Hepatocyte (in vitro differentiated cells): ENCODE measurements at regions not wholly inside any gene's neighbourhood (a gene's known extent, or its start where the extent isn't known, plus 50 kb on each side); places are given as distances from the start of the nearest gene placed in this dataset.

Experiments
- DNase-seq: peaks from one replicate; pipeline ENCODE4 v3.0.0-alpha.2; 2016; ENCODE audit warnings: low spot score
- H2AFZ ChIP-seq: fragments of 200-600 bp; sonication (generic); 2 replicates; pipeline ENCODE4 v1.6.0; 2016; ENCODE audit warnings: antibody characterized with exemption, mild to moderate bottlenecking
- H3K27ac ChIP-seq: fragments of 200-600 bp; sonication (generic); 2 replicates; pipeline ENCODE4 v1.5.1; 2016; ENCODE audit warnings: mild to moderate bottlenecking
- H3K27me3 ChIP-seq: fragments of 200-600 bp; sonication (generic); 2 replicates; pipeline ENCODE4 v1.6.1; 2016
- H3K36me3 ChIP-seq: fragments of 200-600 bp; sonication (generic); replicated peaks from 2 replicates; pipeline ENCODE4 v1.5.1; 2016; ENCODE audit warnings: low read depth; ENCODE audit not compliant: insufficient read depth
- H3K4me1 ChIP-seq: fragments of 200-600 bp; sonication (generic); 2 replicates; pipeline ENCODE4 v1.5.1; 2016; ENCODE audit warnings: mild to moderate bottlenecking, moderate library complexity; ENCODE audit not compliant: insufficient read depth
- H3K4me2 ChIP-seq: fragments of 200-600 bp; sonication (generic); 2 replicates; pipeline ENCODE4 v1.6.0; 2016
- H3K4me3 ChIP-seq: fragments of 200-600 bp; sonication (generic); 2 replicates; pipeline ENCODE4 v1.5.1; 2016; ENCODE audit warnings: mild to moderate bottlenecking
- H3K79me2 ChIP-seq: fragments of 200-600 bp; sonication (generic); 2 replicates; pipeline ENCODE4 v1.6.0; 2017; ENCODE audit warnings: mild to moderate bottlenecking
- H3K9me2 ChIP-seq: fragments of 200-600 bp; sonication (generic); replicated peaks from 2 replicates; pipeline ENCODE4 v1.6.0; 2017; ENCODE audit warnings: mild to moderate bottlenecking; ENCODE audit not compliant: insufficient read depth
- H3K9me3 ChIP-seq: fragments of 200-600 bp; sonication (generic); 2 replicates; pipeline ENCODE4 v1.5.1; 2016; ENCODE audit warnings: low read depth, mild to moderate bottlenecking
- H4K20me1 ChIP-seq: fragments of 200-600 bp; sonication (generic); 2 replicates; pipeline ENCODE4 v1.6.0; 2016; ENCODE audit warnings: mild to moderate bottlenecking; ENCODE audit not compliant: insufficient read depth, poor library complexity, severe bottlenecking
- CTCF ChIP-seq: fragments of 200-600 bp; sonication (generic); IDR thresholded peaks from 2 replicates; pipeline ENCODE4 v1.5.1; 2016; ENCODE audit warnings: antibody characterized with exemption, mild to moderate bottlenecking; ENCODE audit not compliant: poor library complexity
- EZH2 ChIP-seq: fragments of 200-600 bp; sonication (generic); IDR thresholded peaks from 2 replicates; pipeline ENCODE4 v1.6.1; 2016; ENCODE audit warnings: antibody characterized with exemption, mild to moderate bottlenecking, borderline replicate concordance
- EZH2phosphoT487 ChIP-seq: fragments of 200-600 bp; sonication (generic); IDR thresholded peaks from one replicate; pipeline ENCODE4 v1.6.1; 2018; ENCODE audit warnings: antibody characterized with exemption, mild to moderate bottlenecking, low read depth, moderate library complexity; ENCODE audit not compliant: unreplicated experiment, severe bottlenecking
- WGBS: methylation state at CpG from one replicate; pipeline ENCODE4 v1.1.6; 2016; ENCODE audit warnings: low lambda C conversion rate; ENCODE audit errors: missing lambda C conversion rate; 5-methylcytosine and 5-hydroxymethylcytosine counted together

- no peak for DNase-seq
- H3K27me3 ChIP-seq, result peaks cover 4% of the 10 kb centered on the region
- H3K27ac ChIP-seq, result no peak overlapping the region
- WGBS, result 60% methylated on average over 1 of the region's 1 CpG
- H3K9me3 ChIP-seq, result no peaks in the 10 kb centered on the region
- H2AFZ ChIP-seq, result no peak overlapping the region
- no peaks in the 10 kb centered on the region for H3K36me3 ChIP-seq
- no peaks in the 10 kb centered on the region for H3K79me2 ChIP-seq
- H3K4me2 ChIP-seq, result no peak overlapping the region
- no peaks in the 10 kb centered on the region for H4K20me1 ChIP-seq
- H3K4me1 ChIP-seq, result no peaks in the 10 kb centered on the region
- TF ChIP-seq CTCF (no peak), EZH2 (no peak), EZH2phosphoT487 (no peak)
- no peaks in the 10 kb centered on the region for H3K9me2 ChIP-seq
- H3K4me3 ChIP-seq, result no peak overlapping the region
Measured at GRCh38 chr14:29461506-29461905, 466.1 kb downstream of the PRKD1 start.

GRCh38 chr14:29462321-29462720 is 465.3 kb downstream of the PRKD1 start:
- H3K9me2 ChIP-seq, result no peaks in the 10 kb centered on the region
- no peak overlapping the region for H3K4me3 ChIP-seq
- 65% methylated on average over 1 of the region's 1 CpG for WGBS
- no peak overlapping the region for H2AFZ ChIP-seq
- no peaks in the 10 kb centered on the region for H3K9me3 ChIP-seq
- no peaks in the 10 kb centered on the region for H3K4me1 ChIP-seq
- no peaks in the 10 kb centered on the region for H3K79me2 ChIP-seq
- no peaks in the 10 kb centered on the region for H3K36me3 ChIP-seq
- no peaks in the 10 kb centered on the region for H4K20me1 ChIP-seq
- no peak for DNase-seq
- peaks cover 4% of the 10 kb centered on the region for H3K27me3 ChIP-seq
- H3K4me2 ChIP-seq, result no peak overlapping the region
- no peak overlapping the region for H3K27ac ChIP-seq
- no peak for TF ChIP-seq EZH2
- no peak for TF ChIP-seq EZH2phosphoT487
- no peak for TF ChIP-seq CTCF

- no peak overlapping the region for H3K27ac ChIP-seq
Measured at GRCh38 chr14:29462772-29463171, 464.9 kb downstream of the PRKD1 start.

More at GRCh38 chr14:29462772-29463171, 464.9 kb downstream of the PRKD1 start:
- no peaks in the 10 kb centered on the region for H4K20me1 ChIP-seq
- no peaks in the 10 kb centered on the region for H3K36me3 ChIP-seq
- TF ChIP-seq CTCF (no peak), EZH2phosphoT487 (no peak), EZH2 (no peak)
- no peak for DNase-seq
- 89% methylated on average over 2 of the region's 2 CpGs for WGBS
- no peak overlapping the region for H3K4me2 ChIP-seq
- H3K9me2 ChIP-seq, result no peaks in the 10 kb centered on the region
- H3K27me3 ChIP-seq, result peaks cover 4% of the 10 kb centered on the region
- H3K4me3 ChIP-seq, result no peak overlapping the region
- H3K9me3 ChIP-seq, result no peaks in the 10 kb centered on the region
- no peaks in the 10 kb centered on the region for H3K79me2 ChIP-seq
- H3K4me1 ChIP-seq, result no peaks in the 10 kb centered on the region
- no peak overlapping the region for H2AFZ ChIP-seq
